Pancreas (tissue), 10 donors: ENCODE measurements at regions not wholly inside any gene's neighbourhood (a gene's known extent, or its start where the extent isn't known, plus 50 kb on each side); places are given as distances from the start of the nearest gene placed in this dataset.

Experiments used
- ATAC-seq, 4 donors: fragments of 200-7000 bp; cut with Tn5 transposase; one replicate each; pipeline versions ENCODE4 v1.8.0 to v1.9.1; 2020; ENCODE audit warnings: mild to moderate bottlenecking in 4 of 4, moderate library complexity in 4 of 4
- DNase-seq, 6 donors: peaks; one replicate each; pipeline ENCODE4 v3.0.0-alpha.2; 2020
- FAIRE-seq: peaks from 2 replicates; lab custom pipeline; 2012; peaks lifted over from hg19 to GRCh38; lab: Jason Lieb, UNC
- H3K27ac ChIP-seq, 4 donors: fragments of 200-600 bp; sonication (generic); 1 replicate in 3 of 4; 2 replicates in 1 of 4; pipeline versions ENCODE4 v1.5.0 to v1.8.0; 2020
- H3K27me3 ChIP-seq, 4 donors: fragments of 200-600 bp; one replicate each; pipeline ENCODE4 v1.8.0; 2021
- H3K36me3 ChIP-seq, 3 donors: fragments of 200-600 bp; sonication (generic) in 1 of 3; one replicate each; pipeline versions ENCODE4 v1.5.0 to v1.8.0; 2020 to 2021
- H3K4me1 ChIP-seq, 3 donors: fragments of 200-600 bp; one replicate each; pipeline ENCODE4 v1.8.0; 2021
- H3K4me3 ChIP-seq, 4 donors: fragments of 200-600 bp; sonication (generic) in 2 of 4; one replicate each; pipeline versions ENCODE4 v1.5.0 to v1.8.0; 2020 to 2021
- H3K9me3 ChIP-seq, 4 donors: fragments of 200-600 bp; one replicate each; pipeline ENCODE4 v1.8.0; 2021
- WGBS, 2 donors: extraction: QIAGEN DNeasy Blood & Tissue Kit; methylation state at CpG; one replicate each; pipeline ENCODE4 v1.1.7; 2013; 5-methylcytosine and 5-hydroxymethylcytosine counted together
- intact Hi-C, 3 donors: fragments of 100-400 bp; cut with DNase I; formaldehyde crosslinking; loops; one replicate each; pipeline versions ENCODE4 v1.11.1 to v1.14.2; 2022
- TF ChIP-seq, protein P1 (sequence below), 4 donors: fragments of 200-600 bp; sonication (generic) in 3 of 4; IDR thresholded peaks; one replicate each; pipeline versions ENCODE4 v1.5.0 to v1.8.0; 2021; ENCODE audit warnings: antibody characterized with exemption in 4 of 4
- donor health status: healthy with polysubstance abuse.
- donor health status: DM: no; HTN: no; CAD: no; lungs with moderate emphysema.
- donor health status: DM: no; HTN: no; CAD: no.
- donor health status: control.
- donor health status: control.
- donor health status: Bipolar disorder and iron deficiency.
- donor health status: DM: yes; HTN: yes; CAD: no.
- donor health status: DM: no; HTN: no; CAD: no.
- donor health status: DM: no; HTN: no; CAD: no.
- donor health status: DM: yes; HTN: yes; CAD: no.

DNA sequence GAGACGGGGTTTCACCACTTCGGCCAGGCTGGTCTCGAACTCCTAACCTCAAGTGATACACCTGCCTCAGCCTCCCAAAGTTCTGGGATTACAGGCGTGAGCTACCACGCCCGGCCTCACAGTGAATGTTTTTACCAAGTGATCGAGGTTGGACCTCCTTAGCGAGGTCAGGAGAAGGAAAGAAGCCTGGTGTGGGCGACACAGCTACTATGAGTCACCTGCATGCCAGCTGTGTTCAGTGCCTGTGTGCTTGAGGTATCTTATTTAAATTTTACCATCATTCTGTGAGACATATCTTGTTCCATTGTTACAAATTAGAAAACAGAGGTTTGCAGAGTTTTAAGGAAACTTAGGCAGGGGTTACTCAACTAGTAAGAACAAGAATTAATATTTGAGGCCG, 174.8 kb upstream of the DYNLRB2 start:
- WGBS, 2 donors: 74 to 83% methylated on average over 10 of the region's 10 CpGs
- TF ChIP-seq, protein P1, sequence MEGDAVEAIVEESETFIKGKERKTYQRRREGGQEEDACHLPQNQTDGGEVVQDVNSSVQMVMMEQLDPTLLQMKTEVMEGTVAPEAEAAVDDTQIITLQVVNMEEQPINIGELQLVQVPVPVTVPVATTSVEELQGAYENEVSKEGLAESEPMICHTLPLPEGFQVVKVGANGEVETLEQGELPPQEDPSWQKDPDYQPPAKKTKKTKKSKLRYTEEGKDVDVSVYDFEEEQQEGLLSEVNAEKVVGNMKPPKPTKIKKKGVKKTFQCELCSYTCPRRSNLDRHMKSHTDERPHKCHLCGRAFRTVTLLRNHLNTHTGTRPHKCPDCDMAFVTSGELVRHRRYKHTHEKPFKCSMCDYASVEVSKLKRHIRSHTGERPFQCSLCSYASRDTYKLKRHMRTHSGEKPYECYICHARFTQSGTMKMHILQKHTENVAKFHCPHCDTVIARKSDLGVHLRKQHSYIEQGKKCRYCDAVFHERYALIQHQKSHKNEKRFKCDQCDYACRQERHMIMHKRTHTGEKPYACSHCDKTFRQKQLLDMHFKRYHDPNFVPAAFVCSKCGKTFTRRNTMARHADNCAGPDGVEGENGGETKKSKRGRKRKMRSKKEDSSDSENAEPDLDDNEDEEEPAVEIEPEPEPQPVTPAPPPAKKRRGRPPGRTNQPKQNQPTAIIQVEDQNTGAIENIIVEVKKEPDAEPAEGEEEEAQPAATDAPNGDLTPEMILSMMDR (IDR thresholded peaks at IDR 0.05): no peak
- no peaks in the 10 kb centered on the region for H3K4me1 ChIP-seq
- H3K27me3 ChIP-seq: no peaks in the 10 kb centered on the region
- no peaks in the 10 kb centered on the region for H3K9me3 ChIP-seq
- no peak overlapping the region for H3K27ac ChIP-seq
- no peak overlapping the region for H3K4me3 ChIP-seq
- ATAC-seq: no peak
- intact Hi-C loops: no loop called here
- FAIRE-seq: no peak
- no peak for DNase-seq
- H3K36me3 ChIP-seq: no peaks in the 10 kb centered on the region

GRCh38 chr16:80362816-80363215, 178.0 kb upstream of the DYNLRB2 start:
- TF ChIP-seq, protein P1 (IDR thresholded peaks at IDR 0.05): no peak
- ATAC-seq (no peak), FAIRE-seq (no peak), DNase-seq (no peak)
- Histone ChIP-seq H3K27ac (no peak overlapping the region), H3K36me3 (no peaks in the 10 kb centered on the region), H3K27me3 (no peaks in the 10 kb centered on the region), H3K4me3 (no peak overlapping the region), H3K9me3 (no peaks in the 10 kb centered on the region), H3K4me1 (no peaks in the 10 kb centered on the region)
- WGBS, 2 donors: 71 to 75% methylated on average over 3 of the region's 3 CpGs
- intact Hi-C loops: no loop called here

- Histone ChIP-seq H3K4me1 (no peaks in the 10 kb centered on the region), H3K27ac (no peak overlapping the region), H3K27me3 (no peaks in the 10 kb centered on the region), H3K36me3 (no peaks in the 10 kb centered on the region), H3K9me3 (no peaks in the 10 kb centered on the region), H3K4me3 (no peak overlapping the region)
- no peak for FAIRE-seq
- WGBS, 2 donors: 84 to 89% methylated on average over 9 of the region's 9 CpGs
- no peak for DNase-seq
- TF ChIP-seq, protein P1 (IDR thresholded peaks at IDR 0.05): no peak
- no peak for ATAC-seq
- intact Hi-C loops: no loop called here
Observed at GRCh38 chr16:80356365-80356764, 184.4 kb upstream of the DYNLRB2 start.

- DNase-seq: no peak
- Histone ChIP-seq H3K4me1 (no peaks in the 10 kb centered on the region), H3K27me3 (peaks cover 0 to 3% (median 0%) of the 10 kb centered on the region in 4 donors), H3K27ac (no peak overlapping the region), H3K36me3 (no peaks in the 10 kb centered on the region), H3K9me3 (no peaks in the 10 kb centered on the region), H3K4me3 (no peak overlapping the region)
- TF ChIP-seq, protein P1 (IDR thresholded peaks at IDR 0.05): no peak
- no peak for ATAC-seq
- no peak for FAIRE-seq
- intact Hi-C loops: no loop called here
- WGBS, 2 donors: 65 to 67% methylated on average over 1 of the region's 1 CpG
Observed at GRCh38 chr16:80355335-80355734, 185.5 kb upstream of the DYNLRB2 start.

- Histone ChIP-seq H3K27me3 (peaks cover 0 to 3% (median 0%) of the 10 kb centered on the region in 4 donors), H3K36me3 (no peaks in the 10 kb centered on the region), H3K27ac (no peak overlapping the region), H3K9me3 (no peaks in the 10 kb centered on the region), H3K4me1 (no peaks in the 10 kb centered on the region), H3K4me3 (no peak overlapping the region)
- WGBS, 2 donors: 46 to 53% methylated on average over 3 of the region's 3 CpGs
- FAIRE-seq (no peak), ATAC-seq (no peak), DNase-seq (no peak)
- intact Hi-C loops: no loop called here
- TF ChIP-seq, protein P1 (IDR thresholded peaks at IDR 0.05): no peak
Observed at GRCh38 chr16:80350061-80350460, 190.7 kb upstream of the DYNLRB2 start.
